ENCODE measurements at regions not wholly inside any gene's neighbourhood (a gene's known extent, or its start where the extent isn't known, plus 50 kb on each side); places are given as distances from the start of the nearest gene placed in this dataset.

DNA sequence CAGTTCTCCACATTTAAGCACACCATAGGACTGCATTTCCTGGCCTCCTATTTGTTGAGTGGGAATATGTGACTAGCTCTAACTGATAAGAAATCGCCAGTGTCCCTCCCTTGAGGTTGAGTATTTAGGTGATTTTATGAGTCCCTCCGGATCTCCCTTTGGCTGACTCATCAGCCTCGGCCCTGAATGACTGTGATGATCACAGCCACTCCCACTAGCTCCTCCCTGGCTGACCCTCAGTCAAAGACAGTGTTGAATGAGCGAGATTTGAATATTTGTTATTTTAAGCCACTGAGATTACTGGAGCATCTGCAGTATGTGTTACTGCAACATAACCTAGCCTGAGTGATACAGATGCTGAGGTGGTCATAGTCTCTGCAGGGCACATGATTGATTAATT, 515.3 kb downstream of the EPHB1 start:
- TF ChIP-seq, protein P1, sequence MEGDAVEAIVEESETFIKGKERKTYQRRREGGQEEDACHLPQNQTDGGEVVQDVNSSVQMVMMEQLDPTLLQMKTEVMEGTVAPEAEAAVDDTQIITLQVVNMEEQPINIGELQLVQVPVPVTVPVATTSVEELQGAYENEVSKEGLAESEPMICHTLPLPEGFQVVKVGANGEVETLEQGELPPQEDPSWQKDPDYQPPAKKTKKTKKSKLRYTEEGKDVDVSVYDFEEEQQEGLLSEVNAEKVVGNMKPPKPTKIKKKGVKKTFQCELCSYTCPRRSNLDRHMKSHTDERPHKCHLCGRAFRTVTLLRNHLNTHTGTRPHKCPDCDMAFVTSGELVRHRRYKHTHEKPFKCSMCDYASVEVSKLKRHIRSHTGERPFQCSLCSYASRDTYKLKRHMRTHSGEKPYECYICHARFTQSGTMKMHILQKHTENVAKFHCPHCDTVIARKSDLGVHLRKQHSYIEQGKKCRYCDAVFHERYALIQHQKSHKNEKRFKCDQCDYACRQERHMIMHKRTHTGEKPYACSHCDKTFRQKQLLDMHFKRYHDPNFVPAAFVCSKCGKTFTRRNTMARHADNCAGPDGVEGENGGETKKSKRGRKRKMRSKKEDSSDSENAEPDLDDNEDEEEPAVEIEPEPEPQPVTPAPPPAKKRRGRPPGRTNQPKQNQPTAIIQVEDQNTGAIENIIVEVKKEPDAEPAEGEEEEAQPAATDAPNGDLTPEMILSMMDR (conservative IDR thresholded peaks at IDR 0.05; ENCODE audit: low read length) = no peak
- no peak for TF ChIP-seq EZH2phosphoT487 (IDR thresholded peaks at IDR 0.05; ENCODE audit: borderline replicate concordance, low read depth, low read length)

Measured in OCI-LY7 (cell line).